Activated CD4-positive, CD25-positive, alpha-beta regulatory T cell treated with anti-CD3 and anti-CD28 coated beads, Interleukin-2, amount 50 U/mL, for 24 hours (primary cell): ENCODE measurements at regions not wholly inside any gene's neighbourhood (a gene's known extent, or its start where the extent isn't known, plus 50 kb on each side); places are given as distances from the start of the nearest gene placed in this dataset.
A peak's percentile ranks its signal among the peaks of the same experiment; 100 is the strongest.
"Not testable (repeated sequence)": the region's sequence is repeated elsewhere in the genome, so short reads cannot be mapped to it uniquely, and the experiment has no call there.

Experiments
- ATAC-seq, 2 donors: fragments of 150-1000 bp; cut with Tn5 transposase; one replicate each; pipeline ENCODE4 v1.10.0; 2021; ENCODE audit warnings: mild to moderate bottlenecking in 1 of 2, moderate library complexity in 1 of 2

- ATAC-seq: no peak
Observed at GRCh38 chr5:138702166-138703077, 50.8 kb upstream of the CTNNA1 start.

- no peak for ATAC-seq
Observed at GRCh38 chr5:138701678-138702077, 51.5 kb upstream of the CTNNA1 start.

GRCh38 chr5:138700581-138701362 lies 52.5 kb upstream of the CTNNA1 start:
- no peak for ATAC-seq

GRCh38 chr5:138699482-138699881 lies 53.7 kb upstream of the CTNNA1 start:
- no peak for ATAC-seq

- no peak for ATAC-seq
Observed at GRCh38 chr5:138698713-138699112, 54.5 kb upstream of the CTNNA1 start.

- no peak for ATAC-seq
Observed at GRCh38 chr5:138697720-138698360, 55.4 kb upstream of the CTNNA1 start.

GRCh38 chr5:138696501-138696900 lies 56.7 kb upstream of the CTNNA1 start:
- no peak for ATAC-seq

- ATAC-seq: no peak
Observed at GRCh38 chr5:138695781-138696180, 57.4 kb upstream of the CTNNA1 start.

GRCh38 chr5:138694146-138694545 lies 59.1 kb upstream of the CTNNA1 start:
- ATAC-seq: no peak

- ATAC-seq: no peak
Observed at GRCh38 chr5:138692370-138692769, 60.9 kb upstream of the CTNNA1 start.

GRCh38 chr5:138686668-138687067 lies 66.6 kb upstream of the CTNNA1 start:
- no peak for ATAC-seq

- ATAC-seq: no peak
Observed at GRCh38 chr5:138685193-138685745, 68.0 kb upstream of the CTNNA1 start.

GRCh38 chr5:138682462-138682861 lies 70.8 kb upstream of the CTNNA1 start:
- ATAC-seq: not testable (repeated sequence)

- not testable (repeated sequence) for ATAC-seq
Observed at GRCh38 chr5:138678826-138679225, 74.4 kb upstream of the CTNNA1 start.

GRCh38 chr5:138677782-138678181 lies 75.4 kb upstream of the CTNNA1 start:
- ATAC-seq: no peak

- ATAC-seq: no peak
Observed at GRCh38 chr5:138676556-138677193, 76.5 kb upstream of the CTNNA1 start.

- ATAC-seq: no peak
Observed at GRCh38 chr5:138676002-138676401, 77.2 kb upstream of the CTNNA1 start.

GRCh38 chr5:138668451-138669380 lies 84.5 kb upstream of the CTNNA1 start:
- peak; percentile 68 to 90 for ATAC-seq

- not testable (repeated sequence) for ATAC-seq
Observed at GRCh38 chr5:138667782-138668331, 85.4 kb upstream of the CTNNA1 start.

- no peak for ATAC-seq
Observed at GRCh38 chr5:138666226-138666742, 86.9 kb upstream of the CTNNA1 start.

GRCh38 chr5:138665261-138665660 lies 88.0 kb upstream of the CTNNA1 start:
- ATAC-seq: no peak
